HL-60 (cell line): ENCODE measurements at regions not wholly inside any gene's neighbourhood (a gene's known extent, or its start where the extent isn't known, plus 50 kb on each side); places are given as distances from the start of the nearest gene placed in this dataset.

Source experiments
- CTCF ChIP-seq: IDR thresholded peaks from one replicate; pipeline ENCODE4 v1.5.1; 2011; ENCODE audit warnings: low read length, control low read depth, inconsistent platforms; ENCODE audit not compliant: insufficient read depth
- GABPA ChIP-seq: IDR thresholded peaks from 2 replicates; pipeline ENCODE4 v1.6.1; 2012; ENCODE audit warnings: low read depth
- POLR2AphosphoS5 ChIP-seq: IDR thresholded peaks from 2 replicates; pipeline ENCODE4 v1.6.1; 2012; ENCODE audit warnings: low read depth
- REST ChIP-seq: IDR thresholded peaks from 2 replicates; pipeline ENCODE4 v1.6.1; 2012; ENCODE audit warnings: low read depth; ENCODE audit not compliant: insufficient replicate concordance
- SPI1 ChIP-seq: IDR thresholded peaks from 2 replicates; pipeline ENCODE4 v1.6.1; 2012; ENCODE audit warnings: low read depth, mild to moderate bottlenecking, borderline replicate concordance

GRCh38 chr5:166123717-166124116, 2167.7 kb upstream of the WWC1 start:
- TF ChIP-seq CTCF: no peak
- TF ChIP-seq SPI1: no peak
- no peak for TF ChIP-seq POLR2AphosphoS5
- TF ChIP-seq REST: no peak
- no peak for TF ChIP-seq GABPA
